HG02970 (cell line): ENCODE measurements at regions not wholly inside any gene's neighbourhood (a gene's known extent, or its start where the extent isn't known, plus 50 kb on each side); places are given as distances from the start of the nearest gene placed in this dataset.
"Not testable (repeated sequence)": the region's sequence is repeated elsewhere in the genome, so short reads cannot be mapped to it uniquely, and the experiment has no call there.

ENCODE experiments used
- ATAC-seq: cut with Tn5 transposase; IDR thresholded peaks from one replicate; pipeline ENCODE4 v1.9.1; 2021; ENCODE audit warnings: mild to moderate bottlenecking, moderate library complexity, moderate number of reproducible peaks; ENCODE audit not compliant: unreplicated experiment, low FRiP score

GRCh38 chr7:17396692-17397091 lies 98.2 kb downstream of the AHR start:
- no peak for ATAC-seq

- ATAC-seq: peak; percentile 51
These were observed 103.6 kb downstream of the AHR start for GRCh38 chr7:17401791-17402627.

- peak; percentile 71 for ATAC-seq
These were observed 104.3 kb downstream of the AHR start for GRCh38 chr7:17402628-17403278.

DNA sequence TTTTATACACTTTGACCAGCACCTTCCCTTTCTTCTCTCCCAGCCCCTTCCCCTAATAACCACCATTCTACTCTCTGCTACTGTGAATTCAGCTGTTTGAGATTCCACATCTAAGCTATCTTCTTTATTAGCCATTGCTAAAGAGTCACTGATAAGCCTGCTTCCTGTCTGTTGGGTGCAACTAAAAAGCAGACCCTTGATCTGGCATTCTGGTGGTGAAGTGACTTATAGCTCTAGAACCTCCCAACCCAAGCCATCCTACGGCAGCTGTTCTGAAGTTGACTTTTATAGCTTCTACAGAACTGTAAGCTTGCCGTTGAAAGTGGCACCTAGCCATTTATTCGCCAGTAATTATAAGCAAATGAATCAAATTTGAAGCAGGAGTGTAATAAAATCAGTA lies 105.6 kb downstream of the AHR start:
- ATAC-seq: no peak

DNA sequence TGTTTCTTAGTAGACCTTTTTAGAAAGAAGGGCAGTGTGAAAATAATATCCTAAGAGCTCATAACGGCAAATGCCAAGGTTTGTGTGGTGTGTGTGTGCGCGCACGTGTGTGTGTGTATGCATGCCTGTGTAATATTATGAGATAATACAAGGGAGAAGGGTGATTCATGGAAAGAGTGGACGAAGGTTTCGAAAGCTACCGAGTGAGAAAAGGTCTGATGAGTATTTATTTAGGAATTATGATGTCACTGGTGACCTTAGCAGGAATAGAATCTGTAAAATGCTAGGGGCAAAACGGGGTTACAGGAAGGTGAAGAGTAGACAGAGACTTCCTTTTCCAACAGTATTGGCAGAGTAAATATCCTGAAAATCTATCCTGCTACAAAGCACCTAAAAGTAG lies 107.3 kb downstream of the AHR start:
- no peak for ATAC-seq

DNA sequence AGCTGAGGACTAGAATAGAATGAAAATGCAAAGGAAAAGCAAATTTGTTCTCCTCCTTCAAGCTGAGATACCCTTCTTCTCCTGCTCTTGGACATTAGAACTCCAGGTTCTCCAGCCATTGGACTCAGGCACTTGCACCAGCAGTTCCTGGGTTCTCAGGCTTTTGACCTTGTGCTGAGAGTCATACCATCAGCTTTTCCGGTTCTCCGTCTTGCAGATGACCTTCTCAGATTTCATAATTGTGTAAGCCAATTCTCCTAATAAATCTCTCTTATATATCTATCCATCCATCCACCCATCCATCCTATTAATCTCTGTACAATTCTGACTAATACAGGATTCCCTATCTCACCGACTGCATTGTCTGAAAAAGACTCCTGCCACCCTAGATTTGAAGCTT lies 108.3 kb downstream of the AHR start:
- no peak for ATAC-seq

GRCh38 chr7:17407229-17407628 lies 108.8 kb downstream of the AHR start:
- ATAC-seq: no peak

GRCh38 chr7:17408245-17408903 lies 109.9 kb downstream of the AHR start:
- no peak for ATAC-seq

- ATAC-seq: no peak
These were observed 110.4 kb downstream of the AHR start for GRCh38 chr7:17408904-17409290.

GRCh38 chr7:17411922-17412321 lies 113.5 kb downstream of the AHR start:
- ATAC-seq: no peak

GRCh38 chr7:17412883-17413282 lies 114.4 kb downstream of the AHR start:
- ATAC-seq: no peak

- ATAC-seq: no peak
These were observed 117.5 kb downstream of the AHR start for GRCh38 chr7:17415955-17416354.

DNA sequence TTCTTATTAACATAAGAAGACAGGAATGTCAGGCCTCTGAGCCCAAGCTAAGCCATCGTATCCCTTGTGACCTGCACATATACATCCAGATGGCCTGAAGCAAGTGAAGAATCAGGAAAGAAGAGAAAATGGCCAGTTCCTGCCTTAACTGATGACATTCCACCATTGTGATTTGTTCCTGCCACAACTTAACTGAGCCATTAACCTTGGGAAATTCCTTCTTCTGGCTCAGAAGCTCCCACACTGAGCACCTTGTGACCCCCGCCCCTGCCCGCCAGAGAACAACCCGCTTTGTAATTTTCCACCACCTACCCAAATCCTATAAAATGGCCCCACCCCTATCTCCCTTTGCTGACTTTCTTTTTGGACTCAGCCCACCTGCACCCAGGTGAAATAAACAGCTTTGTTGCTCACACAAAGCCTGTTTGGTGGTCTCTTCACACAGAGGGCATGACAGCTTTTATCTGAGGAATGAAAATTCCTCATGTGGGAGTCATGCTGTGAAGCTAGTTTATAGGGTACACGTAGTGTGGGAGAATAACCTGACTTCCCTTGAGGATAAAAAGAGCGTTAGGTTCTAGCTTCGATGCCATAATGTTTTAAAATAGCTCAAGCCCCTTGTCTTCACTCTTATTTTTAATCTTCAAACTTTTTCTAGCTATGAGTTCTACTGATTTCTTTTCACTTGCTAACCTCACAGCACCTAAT lies 122.0 kb downstream of the AHR start:
- ATAC-seq: not testable (repeated sequence)

DNA sequence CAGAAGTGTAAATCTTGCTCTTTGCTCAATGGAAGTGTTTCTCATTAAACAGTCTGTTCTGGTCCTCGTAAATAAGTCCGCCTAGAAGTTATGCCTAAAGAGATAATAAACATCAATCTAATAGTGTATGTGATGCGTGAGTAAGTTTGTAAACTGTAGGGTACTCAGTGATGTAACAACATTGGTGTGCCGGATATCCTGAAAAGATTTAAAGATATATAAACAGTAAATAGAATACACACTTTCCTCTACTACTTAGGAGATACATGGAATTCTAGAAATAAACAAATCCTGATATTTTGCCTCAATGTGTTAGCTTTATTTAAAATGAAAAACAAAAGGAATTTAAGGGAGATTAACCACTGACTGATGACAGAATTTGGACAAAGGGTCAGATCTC lies 123.5 kb downstream of the AHR start:
- no peak for ATAC-seq

DNA sequence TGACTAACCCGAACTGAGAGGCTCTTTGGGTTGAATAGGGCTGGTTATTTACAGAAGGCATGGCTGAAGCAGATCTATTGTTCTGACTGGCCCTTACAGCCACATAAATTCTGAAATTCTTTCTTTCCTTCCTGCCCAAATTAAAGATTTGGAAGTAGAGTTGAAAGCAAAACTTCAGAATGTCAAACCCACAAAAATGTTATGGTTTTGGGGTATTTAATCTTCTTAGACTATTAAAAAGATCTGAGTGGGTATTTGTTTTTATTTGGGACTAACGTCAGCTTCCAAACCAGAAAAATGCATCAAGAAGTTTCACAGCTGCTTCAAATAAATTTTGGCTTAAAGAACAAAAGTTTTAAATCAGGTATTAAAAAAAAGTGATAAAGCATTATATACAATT lies 124.5 kb downstream of the AHR start:
- no peak for ATAC-seq

DNA sequence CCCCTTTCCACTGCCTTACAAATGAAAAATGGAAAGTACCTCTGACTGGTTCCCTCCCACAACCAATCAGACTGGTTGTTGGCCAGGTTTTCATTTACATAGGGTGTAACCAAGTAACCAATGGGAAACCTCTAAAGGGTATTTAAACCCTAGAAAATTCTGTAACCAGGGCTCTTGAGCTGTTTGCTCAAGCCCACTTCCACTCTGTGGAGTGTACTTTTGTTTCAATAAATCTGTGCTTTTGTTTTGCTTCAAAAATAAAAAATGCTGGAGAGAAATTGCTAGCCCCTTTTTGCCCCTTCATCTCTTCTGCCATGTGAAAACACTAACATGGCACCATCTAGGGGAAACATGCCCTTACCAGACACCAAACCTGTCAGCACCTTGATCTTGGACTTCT lies 129.5 kb downstream of the AHR start:
- no peak for ATAC-seq

DNA sequence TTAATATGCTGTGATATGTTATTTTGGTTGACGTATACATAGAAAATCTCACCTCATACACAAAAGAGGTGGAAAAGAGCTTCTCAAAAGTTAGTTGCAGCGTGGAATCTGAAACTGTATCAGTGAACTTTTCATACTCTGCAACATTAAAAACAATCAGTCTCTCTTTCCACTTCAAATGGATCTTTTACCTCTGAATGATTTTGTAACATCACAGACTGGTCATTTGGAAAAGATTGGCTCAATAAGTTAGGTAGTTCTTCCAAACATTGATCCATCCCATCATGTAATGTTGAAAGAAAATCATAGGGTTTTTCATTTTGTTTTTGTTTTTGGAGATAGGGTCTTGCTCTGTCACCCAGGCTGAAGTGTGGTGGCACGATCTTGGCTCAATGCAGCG lies 131.1 kb downstream of the AHR start:
- ATAC-seq: no peak

- ATAC-seq: no peak
These were observed 134.3 kb downstream of the AHR start for GRCh38 chr7:17432793-17433192.

GRCh38 chr7:17434191-17434590 lies 135.7 kb downstream of the AHR start:
- no peak for ATAC-seq

DNA sequence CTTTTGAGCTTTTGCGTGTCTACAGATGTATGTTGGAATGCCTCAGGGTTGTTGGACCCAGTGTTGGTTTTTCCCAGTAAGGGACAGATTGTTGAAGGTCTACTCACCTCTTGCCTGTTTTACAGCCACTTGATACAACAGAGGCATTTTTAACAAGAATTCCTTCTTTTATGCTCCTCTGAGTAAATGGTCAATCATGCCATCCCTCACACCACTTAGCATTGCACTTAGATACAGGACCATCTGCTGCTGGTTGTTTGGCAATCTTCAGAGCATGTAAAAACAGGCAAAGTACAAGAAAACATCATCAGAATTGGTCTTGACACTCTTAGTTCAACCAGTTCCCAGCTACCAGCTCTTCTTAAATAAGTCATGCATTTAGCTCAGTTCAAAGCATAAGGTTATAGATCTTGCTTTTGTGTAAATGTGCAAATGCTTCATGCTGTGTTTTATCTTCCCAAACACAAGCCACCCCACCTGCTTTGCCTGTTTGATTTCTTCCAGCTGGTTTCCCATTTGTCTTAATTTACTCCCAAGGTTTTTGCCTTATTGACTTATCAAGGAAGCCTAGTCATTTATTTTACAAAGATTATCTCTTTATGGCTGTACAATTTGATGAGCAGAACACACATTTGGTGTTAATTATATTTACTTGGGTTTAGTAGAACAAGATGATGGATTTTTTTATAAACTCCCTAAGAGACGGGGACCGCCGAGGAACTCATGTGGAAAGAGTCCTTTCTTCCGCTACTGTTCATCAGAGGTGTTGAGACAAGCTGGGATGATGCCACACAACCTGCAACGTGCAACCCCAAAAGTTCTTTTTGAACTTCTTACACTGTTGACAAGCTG lies 136.6 kb downstream of the AHR start:
- no peak for ATAC-seq
